DMS153 treated with DMSO at 0.1 percent for 48 hours (cell line): ENCODE measurements at regions not wholly inside any gene's neighbourhood (a gene's known extent, or its start where the extent isn't known, plus 50 kb on each side); places are given as distances from the start of the nearest gene placed in this dataset.

ENCODE experiments used
- DNase-seq: peaks from one replicate; lab custom pipeline; 2025; ENCODE audit not compliant: unreplicated experiment; lab: John Stamatoyannopoulos, UW

- no peak for DNase-seq
Observed at GRCh38 chr6:14361956-14362587, 244.5 kb downstream of the CD83 start.

- DNase-seq = no peak
Observed at GRCh38 chr6:14364370-14364769, 246.8 kb downstream of the CD83 start.

- no peak for DNase-seq
Observed at GRCh38 chr6:14365393-14365792, 247.8 kb downstream of the CD83 start.

- DNase-seq = no peak
Observed at GRCh38 chr6:14366315-14366714, 248.7 kb downstream of the CD83 start.

GRCh38 chr6:14366872-14367271 lies 249.3 kb downstream of the CD83 start:
- no peak for DNase-seq

- no peak for DNase-seq
Observed at GRCh38 chr6:14367296-14367695, 249.7 kb downstream of the CD83 start.

- no peak for DNase-seq
Observed at GRCh38 chr6:14369717-14370116, 252.1 kb downstream of the CD83 start.

GRCh38 chr6:14371530-14371929 lies 254.0 kb downstream of the CD83 start:
- no peak for DNase-seq

- no peak for DNase-seq
Observed at GRCh38 chr6:14372734-14373489, 255.3 kb downstream of the CD83 start.

- DNase-seq = no peak
Observed at GRCh38 chr6:14373648-14374437, 256.3 kb downstream of the CD83 start.

GRCh38 chr6:14375930-14376329 lies 258.4 kb downstream of the CD83 start:
- DNase-seq = no peak

- DNase-seq = no peak
Observed at GRCh38 chr6:14379568-14379967, 262.0 kb downstream of the CD83 start.

- DNase-seq = no peak
Observed at GRCh38 chr6:14380086-14380820, 262.7 kb downstream of the CD83 start.

GRCh38 chr6:14380901-14381828 lies 263.6 kb downstream of the CD83 start:
- peak; percentile 76 for DNase-seq

- DNase-seq = no peak
Observed at GRCh38 chr6:14381829-14382677, 264.5 kb downstream of the CD83 start.

GRCh38 chr6:14382678-14383236 lies 265.2 kb downstream of the CD83 start:
- DNase-seq = no peak

GRCh38 chr6:14383393-14384174 lies 266.0 kb downstream of the CD83 start:
- no peak for DNase-seq
